Fibroblast of skin of right quadriceps (primary cell): ENCODE measurements at regions not wholly inside any gene's neighbourhood (a gene's known extent, or its start where the extent isn't known, plus 50 kb on each side); places are given as distances from the start of the nearest gene placed in this dataset.
"Not testable (repeated sequence)": the region's sequence is repeated elsewhere in the genome, so short reads cannot be mapped to it uniquely, and the experiment has no call there.

ENCODE experiments used
- DNase-seq: peaks from one replicate; pipeline ENCODE4 v3.0.0-alpha.2; 2013

DNA sequence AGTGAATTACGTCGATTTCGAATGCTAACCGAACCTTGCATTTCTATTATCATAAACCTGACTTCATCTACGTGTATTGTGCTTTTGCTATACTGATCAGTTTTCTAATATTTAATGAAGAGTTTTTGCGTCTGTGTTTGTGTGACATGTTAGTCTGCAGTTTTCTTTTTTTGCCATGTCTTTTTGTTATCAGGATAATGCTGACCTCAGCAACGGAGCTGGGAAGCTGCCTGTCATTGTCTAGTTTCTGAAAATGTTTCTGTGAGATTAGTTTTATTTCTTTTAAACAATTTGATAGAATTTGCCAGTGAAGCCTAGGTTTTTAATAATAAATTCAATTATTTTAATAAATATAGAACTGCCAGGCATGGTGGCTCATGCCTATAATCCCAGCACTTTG lies 139.3 kb downstream of the LAT start:
- DNase-seq: not testable (repeated sequence)

GRCh38 chr16:29120680-29121079 lies 135.8 kb downstream of the LAT start:
- not testable (repeated sequence) for DNase-seq

DNA sequence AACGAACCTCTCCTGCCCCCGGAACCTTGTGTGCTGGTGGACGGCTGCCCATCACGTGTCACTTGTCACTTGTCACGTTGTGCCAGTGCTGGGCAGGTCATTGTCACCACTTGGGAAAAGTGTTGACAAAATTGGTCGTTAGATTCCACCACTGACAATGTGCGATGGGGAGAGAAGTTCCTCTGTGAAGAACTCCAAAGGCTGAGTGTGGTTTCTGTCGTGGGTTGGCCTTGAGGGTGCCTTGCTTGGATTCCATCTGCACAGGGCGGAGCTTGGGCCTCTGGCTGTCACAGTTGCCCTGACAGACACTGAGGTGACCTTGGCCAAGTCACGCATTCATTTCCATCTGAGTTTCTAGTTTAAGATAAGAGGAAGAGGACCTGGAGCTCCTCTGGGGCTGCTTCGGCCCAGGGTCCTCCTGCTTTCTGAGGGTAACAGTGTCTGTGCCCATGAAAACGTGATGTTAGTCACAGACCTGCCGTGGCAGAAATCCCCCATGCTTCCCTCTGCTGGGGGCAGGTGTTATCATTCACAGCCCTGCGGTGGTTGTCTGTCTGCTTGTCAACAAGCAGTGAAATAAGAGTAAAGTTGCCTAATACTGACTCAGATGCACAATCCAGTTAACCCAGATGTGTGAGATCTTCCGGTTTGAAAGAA lies 133.6 kb downstream of the LAT start:
- DNase-seq: not testable (repeated sequence)

GRCh38 chr16:29117631-29118030 lies 132.8 kb downstream of the LAT start:
- no peak for DNase-seq

DNA sequence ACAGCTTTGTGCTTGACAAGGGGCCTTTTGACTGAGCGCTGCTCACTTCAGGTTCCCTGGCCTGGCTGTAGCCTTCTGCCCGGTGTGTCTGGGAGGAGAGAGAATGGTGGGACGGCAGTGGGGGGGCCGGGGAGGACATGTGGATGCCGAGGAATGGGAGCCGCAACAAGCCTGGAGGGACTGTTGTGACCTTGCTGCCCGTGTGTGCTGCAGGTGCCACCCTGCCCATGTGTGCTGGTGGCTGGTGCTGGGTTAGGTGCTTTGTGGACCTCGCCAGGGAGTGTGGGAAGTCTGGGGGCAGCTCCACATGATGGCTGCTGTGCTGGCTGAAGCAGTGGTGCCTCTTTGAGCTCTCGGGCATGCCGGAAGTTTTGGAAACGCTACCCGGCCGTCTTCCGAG lies 132.1 kb downstream of the LAT start:
- no peak for DNase-seq

DNA sequence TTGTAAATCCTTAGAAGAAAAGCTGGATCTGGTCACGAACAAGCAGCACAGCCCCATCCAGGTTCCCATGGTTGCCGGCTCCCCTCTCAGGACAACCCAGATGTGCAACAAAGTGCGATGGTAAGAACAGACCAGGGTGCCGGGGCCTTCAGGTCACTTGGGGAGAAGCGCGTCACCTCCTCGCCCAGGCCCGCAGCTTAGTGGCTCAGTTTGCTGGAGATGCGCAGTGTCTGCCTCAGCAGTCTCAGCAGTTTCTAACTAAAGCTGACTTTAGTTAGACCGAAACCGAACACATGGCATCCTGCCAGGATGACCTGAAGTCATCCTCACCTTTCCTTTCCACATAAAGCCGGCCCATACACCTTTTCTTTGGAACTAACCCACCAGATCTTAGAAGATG lies 131.4 kb downstream of the LAT start:
- DNase-seq: not testable (repeated sequence)

GRCh38 chr16:29115802-29116141 lies 130.9 kb downstream of the LAT start:
- peak; percentile 10 for DNase-seq

DNA sequence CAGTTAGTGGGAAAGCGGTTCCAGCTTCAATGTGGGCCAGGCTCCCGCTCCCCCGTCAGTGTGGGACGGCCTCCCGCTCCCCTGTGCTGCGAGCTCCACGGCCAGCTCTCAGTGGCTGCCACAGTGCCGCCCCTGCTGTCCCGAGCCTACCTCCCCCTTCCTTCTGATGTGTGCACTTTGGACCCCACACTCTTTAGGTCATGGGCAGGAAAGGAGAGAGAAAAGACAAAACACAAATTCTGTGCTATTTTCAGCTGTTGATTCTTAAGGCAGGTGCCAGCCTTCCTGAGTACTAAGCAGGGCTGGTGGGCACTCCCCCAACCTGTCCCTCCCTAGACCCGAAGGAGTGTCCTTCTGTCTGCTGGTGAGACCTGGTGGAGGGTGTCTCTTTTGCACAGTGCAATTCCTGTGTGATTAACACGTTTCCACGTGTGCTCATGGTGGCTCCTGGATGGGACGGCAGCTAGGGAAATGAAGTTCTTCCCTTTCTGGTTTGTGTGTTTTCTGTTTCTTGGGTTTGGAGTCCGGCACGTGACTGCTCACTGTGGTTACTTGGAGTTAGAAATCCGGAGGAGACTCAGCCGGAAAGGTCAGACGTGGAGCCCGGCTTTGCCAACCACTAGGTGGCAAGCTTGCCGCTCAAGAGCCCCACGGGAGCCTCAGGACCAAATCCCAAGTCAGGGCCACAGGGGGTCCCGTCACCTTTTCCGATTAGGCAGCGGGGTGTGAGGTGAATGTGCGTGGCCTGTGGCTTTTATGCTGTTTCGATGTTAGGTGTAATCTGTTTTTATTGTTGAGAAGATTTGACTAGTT lies 130.3 kb downstream of the LAT start:
- peak; percentile 44 for DNase-seq

DNA sequence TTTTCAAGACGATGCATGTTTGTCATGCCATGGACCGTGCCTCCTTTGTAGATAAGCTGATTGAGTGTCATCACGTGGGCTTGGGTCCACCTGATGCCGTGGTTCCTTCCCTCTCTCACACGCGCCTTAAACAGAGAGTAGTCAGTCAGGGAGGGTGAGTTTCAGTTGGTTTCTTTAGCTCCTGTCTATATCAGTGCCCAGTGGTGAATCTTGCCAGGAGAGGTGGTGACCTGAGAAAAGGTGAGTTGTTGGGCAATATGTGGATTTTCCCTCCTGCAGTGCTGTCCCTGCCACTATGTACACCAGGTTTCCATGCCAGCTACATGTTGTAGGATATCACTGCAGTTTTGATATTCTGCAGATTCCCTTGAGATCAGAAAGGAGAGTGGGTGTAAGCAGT lies 129.7 kb downstream of the LAT start:
- no peak for DNase-seq

DNA sequence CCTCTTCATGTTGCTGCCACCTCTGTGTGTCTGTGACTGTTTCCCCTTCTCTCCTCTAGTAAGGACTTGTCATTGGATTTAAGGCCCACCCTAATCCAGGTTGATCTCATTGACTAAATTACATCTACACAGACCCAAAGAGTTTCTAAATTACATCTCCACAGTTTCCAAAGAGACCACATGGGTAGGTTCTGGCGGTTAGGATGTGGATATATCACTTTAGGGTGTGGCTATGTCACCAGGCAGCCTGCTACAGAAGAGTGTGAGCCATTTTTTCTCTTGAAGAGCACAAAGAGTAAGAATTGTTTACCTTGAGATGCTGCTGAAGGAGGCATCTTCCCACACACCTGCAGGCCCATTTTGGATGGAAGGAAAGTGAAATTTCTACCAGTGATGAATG lies 128.6 kb downstream of the LAT start:
- not testable (repeated sequence) for DNase-seq

DNA sequence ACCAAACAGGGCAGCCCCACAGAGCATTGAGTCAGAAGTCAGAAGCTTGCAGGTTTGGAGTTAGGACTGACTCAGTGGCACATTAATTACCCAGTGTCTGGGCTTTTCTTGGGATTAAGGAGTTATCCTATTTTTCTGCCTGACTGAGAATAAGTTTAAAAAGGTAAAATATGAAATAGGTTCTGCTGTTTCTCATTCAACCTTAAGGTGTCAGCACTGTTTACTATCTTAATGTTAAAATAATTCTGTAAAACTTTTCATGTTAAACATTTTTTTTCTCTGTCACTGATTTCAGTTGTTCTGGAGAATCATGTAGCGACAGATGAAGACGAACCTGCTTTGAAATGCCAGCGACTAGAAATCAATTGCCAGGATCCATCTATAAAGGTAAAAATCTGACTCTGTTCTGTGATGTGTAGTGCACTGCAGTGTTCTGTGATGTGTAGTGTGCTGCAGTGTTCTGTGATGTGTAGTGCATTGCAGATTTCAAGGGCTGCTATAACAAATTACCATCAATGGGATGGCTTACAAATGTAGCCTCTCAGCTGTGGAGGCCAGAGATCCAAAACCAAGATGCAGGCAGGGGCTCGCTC lies 128.0 kb downstream of the LAT start:
- DNase-seq: no peak

DNA sequence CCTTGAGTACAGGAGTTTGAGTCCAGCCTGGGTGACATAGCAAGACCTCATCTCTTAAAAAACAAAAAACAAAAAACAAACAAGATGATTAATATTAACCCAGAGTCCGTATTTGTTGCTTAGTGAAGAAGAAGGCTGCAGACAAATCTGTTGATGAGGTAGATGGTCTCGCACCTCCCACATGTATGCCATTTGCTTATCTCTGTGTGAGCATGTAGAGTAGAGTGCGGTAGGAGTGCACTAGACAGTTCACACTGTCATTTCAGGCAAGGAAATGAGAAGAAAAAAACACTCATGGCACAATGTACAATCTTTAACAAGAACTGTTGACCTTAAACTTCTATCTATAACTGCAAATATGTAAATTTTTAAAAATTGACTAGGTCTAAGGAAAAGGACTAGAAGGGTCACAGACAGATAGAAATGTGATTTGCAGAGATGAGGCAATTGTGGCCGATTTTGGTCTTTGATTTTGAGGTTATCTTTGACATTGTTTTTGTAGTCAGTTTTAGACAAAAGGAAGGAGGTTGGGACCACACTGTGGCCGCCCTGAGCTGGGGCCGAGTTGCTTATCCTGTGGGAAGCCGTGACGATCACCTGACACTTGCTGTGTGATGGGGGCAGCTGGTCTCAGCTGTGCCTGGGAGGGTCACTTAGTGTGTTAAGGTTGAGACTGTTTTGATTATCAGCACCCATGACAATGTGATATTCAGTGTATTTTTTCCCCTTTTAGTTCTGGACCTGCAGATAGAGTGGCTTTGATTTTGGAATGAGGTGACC lies 127.2 kb downstream of the LAT start:
- DNase-seq: not testable (repeated sequence)

DNA sequence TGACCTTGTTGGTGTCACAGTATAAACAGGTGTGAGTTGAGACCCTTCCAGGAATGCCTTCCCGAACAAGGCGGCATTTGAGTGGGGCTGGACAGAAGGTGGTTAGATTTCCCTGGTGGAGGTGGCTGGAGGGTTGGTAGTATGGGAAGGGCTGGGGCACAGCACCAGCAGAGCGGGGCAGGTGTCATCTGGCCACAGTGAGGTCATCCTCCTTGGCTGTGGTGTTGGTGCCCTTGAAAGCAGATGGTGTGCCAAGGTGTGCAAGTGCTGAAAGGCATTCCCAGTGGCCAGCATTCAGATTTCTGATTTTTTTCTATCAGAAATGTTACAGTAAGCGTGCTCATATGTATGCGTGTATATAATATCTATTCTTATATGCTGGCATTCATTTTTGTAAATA lies 126.6 kb downstream of the LAT start:
- no peak for DNase-seq

- peak; percentile 35 for DNase-seq
Measured at GRCh38 chr16:29108625-29109169, 123.8 kb downstream of the LAT start.

GRCh38 chr16:29107299-29107698 lies 122.4 kb downstream of the LAT start:
- DNase-seq: no peak

DNA sequence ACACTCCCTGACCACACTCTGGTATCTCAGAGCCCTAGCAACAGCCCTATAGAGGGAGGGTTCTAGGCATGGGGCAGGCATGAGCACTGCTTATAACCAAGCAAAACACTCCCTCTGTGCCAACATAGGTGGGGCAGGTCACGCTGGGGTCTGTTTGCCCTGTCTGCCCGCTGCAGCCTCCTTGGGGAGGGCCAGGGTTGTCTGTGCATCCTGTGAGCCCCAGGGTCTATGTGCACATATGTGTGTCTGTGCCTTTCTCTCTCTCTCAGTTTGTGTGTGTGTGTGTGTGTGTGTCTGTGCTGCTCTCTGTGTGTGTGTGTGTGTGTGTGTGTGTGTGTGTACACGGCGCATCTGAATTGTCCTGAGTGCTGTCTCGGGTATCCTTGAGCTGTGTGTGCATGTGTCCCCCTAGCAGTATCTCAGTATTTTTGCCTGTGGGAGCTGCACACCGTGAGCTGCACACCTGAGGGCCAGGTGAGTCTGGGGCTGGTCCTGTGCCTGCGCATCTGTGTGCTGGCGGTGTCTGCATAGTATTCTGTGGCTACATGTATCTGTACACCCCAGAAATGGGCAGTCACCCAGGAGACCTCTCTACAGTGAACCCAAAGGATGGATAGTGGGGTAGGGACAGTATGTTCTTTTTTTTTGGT lies 121.5 kb downstream of the LAT start:
- DNase-seq: not testable (repeated sequence)

DNA sequence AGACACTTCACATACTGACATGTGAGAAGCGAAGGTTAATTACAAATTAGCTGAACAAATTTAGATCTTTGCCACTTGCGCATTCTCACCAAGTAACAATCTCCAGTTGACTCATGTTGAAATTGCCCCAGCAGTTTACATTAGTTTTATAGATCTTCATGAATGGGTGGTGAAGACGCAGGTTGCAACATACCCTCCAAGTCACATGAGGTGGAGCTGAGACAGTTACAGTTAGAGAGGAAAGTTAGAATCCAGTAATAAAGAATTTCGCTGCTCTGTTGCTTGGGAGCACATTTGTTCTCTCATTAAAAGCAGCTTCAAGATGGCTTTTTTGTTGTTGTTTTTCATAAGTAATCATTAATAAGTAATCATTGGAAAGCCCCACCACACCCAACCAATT lies 119.7 kb downstream of the LAT start:
- DNase-seq: not testable (repeated sequence)

- not testable (repeated sequence) for DNase-seq
Measured at GRCh38 chr16:29097965-29098364, 113.1 kb downstream of the LAT start.

DNA sequence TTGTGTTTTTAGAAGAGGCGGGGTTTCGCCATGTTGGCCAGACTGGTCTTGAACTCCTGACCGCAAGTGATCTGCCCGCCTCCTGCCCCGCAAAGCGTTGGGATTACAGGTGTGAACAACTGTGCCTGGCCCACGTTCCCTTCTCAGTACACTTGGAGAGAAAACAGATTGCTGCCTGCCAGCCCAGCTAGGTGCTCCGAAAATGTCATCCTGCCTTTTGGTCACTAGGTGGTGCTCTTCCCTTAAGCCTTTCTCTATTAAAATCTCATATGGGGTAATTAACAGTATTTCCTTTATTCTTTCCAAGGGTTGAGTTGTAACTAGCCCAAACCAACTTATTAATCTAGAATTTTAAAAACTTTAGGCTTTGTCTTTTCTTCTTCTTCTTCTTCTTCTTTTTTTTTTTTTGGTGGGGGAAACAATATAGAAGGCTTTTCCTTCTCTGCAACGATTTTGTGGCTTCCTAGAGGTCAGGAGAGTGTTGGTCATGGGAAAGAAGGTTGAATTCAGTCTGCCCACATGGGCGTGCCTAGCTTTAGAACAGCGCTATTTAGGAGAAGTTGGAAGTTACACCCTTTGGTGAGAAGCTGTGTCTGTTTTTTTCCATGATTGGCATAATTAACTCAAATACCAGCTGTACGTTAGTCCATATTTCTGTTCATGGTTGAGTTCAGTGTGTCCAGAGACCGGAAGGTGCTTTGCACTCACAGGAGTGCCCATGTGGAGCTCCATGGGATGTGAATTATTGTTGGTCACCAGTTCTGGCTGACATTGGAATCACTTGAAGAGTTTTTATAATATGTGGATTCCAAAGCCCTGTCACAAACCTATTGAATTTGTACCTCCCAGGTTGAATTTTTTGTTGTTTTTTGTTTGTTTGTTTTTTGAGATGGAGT lies 110.1 kb downstream of the LAT start:
- not testable (repeated sequence) for DNase-seq

GRCh38 chr16:29094325-29094724 lies 109.5 kb downstream of the LAT start:
- not testable (repeated sequence) for DNase-seq

DNA sequence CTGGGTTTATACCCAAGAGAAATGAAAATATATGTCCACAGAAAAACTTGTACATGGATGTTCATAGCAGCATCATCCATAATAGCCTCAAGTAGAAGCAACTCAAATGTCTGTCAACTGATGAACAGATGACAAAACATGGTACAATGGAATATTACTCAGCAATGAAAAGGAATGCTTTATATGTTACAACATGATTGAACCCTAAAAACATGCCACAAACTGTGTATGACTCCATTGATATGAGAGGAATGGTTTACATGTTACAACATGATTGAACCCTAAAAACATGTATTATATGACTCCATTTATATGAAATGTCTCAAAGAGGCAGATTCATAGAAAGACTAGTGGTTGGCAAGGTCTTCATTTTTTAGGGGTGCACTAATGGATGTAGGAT lies 104.8 kb downstream of the LAT start:
- not testable (repeated sequence) for DNase-seq
